K562 (cell line): ENCODE measurements at regions not wholly inside any gene's neighbourhood (a gene's known extent, or its start where the extent isn't known, plus 50 kb on each side); places are given as distances from the start of the nearest gene placed in this dataset.

Experiments used
- ATAC-seq: fragments of 200-7000 bp; cut with Tn5 transposase; 3 replicates; pipeline ENCODE4 v1.9.1; 2020; ENCODE audit warnings: moderate library complexity
- BruUV-seq: library from RNA; stranded (reverse); fragments of 400-500 nt; replicated peaks from 2 replicates; lab custom pipeline; 2021; lab: Mats Ljungman, UMichigan
- CTCF ChIA-PET: fragments of 300-600 bp; formaldehyde crosslinking; extraction: SDS; loops from one replicate; lab custom pipeline; 2021; ENCODE audit warnings: low intra/inter-chr PET ratio; lab: Yijun Ruan, JAX
- POLR2A ChIA-PET: fragments of 300-600, 350-650 bp; sonication (Branson Sonifier 250); formaldehyde crosslinking; extraction: SDS; loops from one replicate; lab custom pipeline; 2021; ENCODE audit warnings: antibody characterized with exemption, inconsistent platforms; lab: Yijun Ruan, JAX
- DNase-seq, 4 experiments: peaks; one replicate each; pipeline versions ENCODE4 v3.0.0 to v3.0.0-alpha.2; 2011 to 2018; ENCODE audit warnings: low spot score in 3 of 4, mixed read lengths in 3 of 4; ENCODE audit errors: extremely low read depth in 1 of 4
- FAIRE-seq: peaks from 2 replicates; lab custom pipeline; 2011; peaks lifted over from hg19 to GRCh38; lab: Jason Lieb, UNC
- H2AFZ ChIP-seq: 2 replicates; pipeline ENCODE4 v1.6.0; 2011; ENCODE audit warnings: low read depth, low read length, control low read depth, inconsistent platforms
- H3K27ac ChIP-seq: fragments of 200-600 bp; 3 replicates; pipeline ENCODE4 v1.8.0; 2011; ENCODE audit warnings: low read depth, mild to moderate bottlenecking, control low read depth, inconsistent platforms, low read length, moderate library complexity, mixed read lengths; ENCODE audit errors: extremely low read depth
- H3K27me3 ChIP-seq, 2 experiments: fragments of 300-600 bp in 1 of 2; 2 replicates in 1 of 2; 3 replicates in 1 of 2; pipeline versions ENCODE4 v1.6.0 to v1.8.0; 2011; ENCODE audit warnings: inconsistent platforms in 2 of 2, low read length in 2 of 2, mild to moderate bottlenecking in 1 of 2, mixed read lengths in 1 of 2, moderate library complexity in 1 of 2; ENCODE audit not compliant: control insufficient read depth in 2 of 2, insufficient read depth in 2 of 2
- H3K36me3 ChIP-seq: fragments of 300-600 bp; 3 replicates; pipeline ENCODE4 v1.8.0; 2011; ENCODE audit warnings: mild to moderate bottlenecking, low read length, inconsistent platforms; ENCODE audit not compliant: control insufficient read depth, insufficient read depth
- H3K4me1 ChIP-seq, 2 experiments: fragments of 200-600 bp in 1 of 2; replicated peaks in 1 of 2; 2 replicates in 1 of 2; 3 replicates in 1 of 2; pipeline versions ENCODE4 v1.5.1 to v1.8.0; 2011; ENCODE audit warnings: inconsistent platforms in 2 of 2, low read length in 2 of 2, mild to moderate bottlenecking in 1 of 2, mixed read lengths in 1 of 2, moderate library complexity in 1 of 2; ENCODE audit not compliant: control insufficient read depth in 2 of 2, insufficient read depth in 2 of 2
- H3K4me2 ChIP-seq: 2 replicates; pipeline ENCODE4 v1.6.1; 2011; ENCODE audit warnings: low read length, control low read depth, inconsistent platforms, mixed read lengths; ENCODE audit not compliant: insufficient read depth
- H3K4me3 ChIP-seq: fragments of 200-600 bp; sonication (generic), shearing (Covaris generic); 2 replicates; pipeline ENCODE4 v1.5.1; 2016; ENCODE audit warnings: control low read depth, inconsistent platforms
- H3K79me2 ChIP-seq: fragments of 200-600 bp; 3 replicates; pipeline ENCODE4 v1.8.0; 2011; ENCODE audit warnings: low read length, inconsistent platforms; ENCODE audit not compliant: control insufficient read depth, insufficient read depth
- H3K9ac ChIP-seq, 2 experiments: 2 replicates each; pipeline versions ENCODE4 v1.6.0 to v1.6.1; 2011; ENCODE audit warnings: low read depth in 2 of 2, low read length in 2 of 2, control low read depth in 1 of 2, inconsistent platforms in 1 of 2, mild to moderate bottlenecking in 1 of 2, mixed read lengths in 1 of 2; ENCODE audit not compliant: insufficient read depth in 1 of 2
- H3K9me1 ChIP-seq: one replicate; pipeline ENCODE4 v1.6.0; 2011; ENCODE audit warnings: inconsistent platforms, mild to moderate bottlenecking, low read length, moderate library complexity; ENCODE audit not compliant: control insufficient read depth, insufficient read depth
- H3K9me3 ChIP-seq: replicated peaks from 2 replicates; pipeline ENCODE4 v1.5.1; 2011; ENCODE audit warnings: low read depth, low read length, inconsistent platforms; ENCODE audit not compliant: control insufficient read depth, insufficient read depth
- H4K20me1 ChIP-seq: replicated peaks from 2 replicates; pipeline ENCODE4 v1.6.1; 2011; ENCODE audit warnings: low read length, inconsistent platforms, mixed read lengths; ENCODE audit not compliant: control insufficient read depth, insufficient read depth
- KAT2B ChIP-seq: IDR thresholded peaks from one replicate; pipeline ENCODE4 v1.6.1; 2012; ENCODE audit warnings: low read depth, mild to moderate bottlenecking, control low read depth, inconsistent platforms, low read length, moderate library complexity
- MEIS2 ChIP-seq: fragments of 450-650 bp; IDR thresholded peaks from 2 replicates; pipeline ENCODE4 v1.6.1; 2014; ENCODE audit warnings: mild to moderate bottlenecking; ENCODE audit not compliant: partially characterized antibody
- RFX1 ChIP-seq: fragments of 450-650 bp; IDR thresholded peaks from 2 replicates; pipeline ENCODE4 v1.6.1; 2016; ENCODE audit warnings: mild to moderate bottlenecking, moderate library complexity
- SNRNP70 ChIP-seq: fragments of 200-400 bp; formaldehyde crosslinking; optimal IDR thresholded peaks from 2 replicates; pipeline ENCODE3; 2017; ENCODE audit warnings: low read depth, low read length
- ZNF586 ChIP-seq: fragments of 450-650 bp; formaldehyde crosslinking; conservative IDR thresholded peaks from 2 replicates; pipeline ENCODE4 v1.4.0; 2020; ENCODE audit warnings: mild to moderate bottlenecking, moderate library complexity
- ZSCAN29 ChIP-seq: fragments of 450-650 bp; IDR thresholded peaks from 2 replicates; pipeline ENCODE4 v1.6.1; 2017
- WGBS: fragments of 100-300 bp; shearing (Covaris generic); methylation state at CpG from one replicate; pipeline ENCODE4 v1.1.6; 2016; ENCODE audit warnings: low coverage, mixed read lengths; ENCODE audit not compliant: insufficient coverage; ENCODE audit errors: missing lambda C conversion rate; 5-methylcytosine and 5-hydroxymethylcytosine counted together
- in situ Hi-C: fragments of 300-500 bp; cut with MboI; formaldehyde crosslinking; loops from 4 replicates; pipeline ENCODE4 v1.15.0; 2018; ENCODE audit warnings: inconsistent platforms, mixed read lengths
- intact Hi-C: fragments of 100-400 bp; cut with micrococcal nuclease; formaldehyde crosslinking; loops from 2 replicates; pipeline ENCODE4 v1.14.2; 2022
- TF ChIP-seq, protein P1 (sequence below): fragments of 450-650 bp; IDR thresholded peaks from 2 replicates; pipeline ENCODE4 v1.6.1; 2016; ENCODE audit warnings: borderline replicate concordance

DNA sequence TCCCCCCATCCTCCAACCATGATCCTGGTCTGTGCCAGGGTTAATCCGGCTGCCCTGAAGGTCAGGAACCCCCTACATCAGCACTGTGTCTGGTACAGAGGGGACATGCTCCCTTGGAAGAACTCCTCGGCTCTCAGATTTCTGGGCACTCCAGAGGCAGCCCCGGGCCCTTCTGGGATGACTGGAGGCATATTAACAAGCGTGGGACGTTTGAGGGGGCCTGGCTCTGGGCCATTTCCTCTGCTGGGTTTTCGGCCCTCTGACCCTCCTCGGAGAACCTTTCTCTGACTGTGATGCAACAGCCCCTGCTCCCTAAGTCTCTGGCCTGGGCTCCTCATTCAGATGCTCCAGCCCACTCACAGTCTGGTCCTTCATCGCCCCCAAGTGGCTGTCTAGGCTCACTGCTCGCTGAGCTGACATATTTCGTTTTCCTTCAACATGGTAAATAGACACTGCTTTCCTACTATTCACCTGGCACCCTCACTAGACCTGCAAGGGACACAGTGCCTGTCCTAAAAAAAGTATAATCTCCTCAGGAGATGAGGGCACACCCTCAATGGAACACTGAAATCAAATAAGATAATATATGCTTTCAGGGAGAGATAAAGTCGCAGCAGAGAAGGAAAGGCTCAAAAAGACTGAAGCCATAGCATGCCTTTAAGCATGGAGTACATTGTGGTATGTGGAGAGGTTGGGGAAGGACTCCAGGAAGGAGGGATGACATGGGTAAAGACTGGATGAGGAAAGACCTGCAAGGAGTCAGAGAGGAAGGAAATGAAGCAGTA lies 404.7 kb upstream of the TRPC7 start (continued):
- TF ChIP-seq, protein P1, sequence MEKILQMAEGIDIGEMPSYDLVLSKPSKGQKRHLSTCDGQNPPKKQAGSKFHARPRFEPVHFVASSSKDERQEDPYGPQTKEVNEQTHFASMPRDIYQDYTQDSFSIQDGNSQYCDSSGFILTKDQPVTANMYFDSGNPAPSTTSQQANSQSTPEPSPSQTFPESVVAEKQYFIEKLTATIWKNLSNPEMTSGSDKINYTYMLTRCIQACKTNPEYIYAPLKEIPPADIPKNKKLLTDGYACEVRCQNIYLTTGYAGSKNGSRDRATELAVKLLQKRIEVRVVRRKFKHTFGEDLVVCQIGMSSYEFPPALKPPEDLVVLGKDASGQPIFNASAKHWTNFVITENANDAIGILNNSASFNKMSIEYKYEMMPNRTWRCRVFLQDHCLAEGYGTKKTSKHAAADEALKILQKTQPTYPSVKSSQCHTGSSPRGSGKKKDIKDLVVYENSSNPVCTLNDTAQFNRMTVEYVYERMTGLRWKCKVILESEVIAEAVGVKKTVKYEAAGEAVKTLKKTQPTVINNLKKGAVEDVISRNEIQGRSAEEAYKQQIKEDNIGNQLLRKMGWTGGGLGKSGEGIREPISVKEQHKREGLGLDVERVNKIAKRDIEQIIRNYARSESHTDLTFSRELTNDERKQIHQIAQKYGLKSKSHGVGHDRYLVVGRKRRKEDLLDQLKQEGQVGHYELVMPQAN, result no peak
- TF ChIP-seq KAT2B, result no peak
- no peak for TF ChIP-seq SNRNP70
- TF ChIP-seq ZSCAN29, result no peak
- TF ChIP-seq RFX1, result no peak

DNA sequence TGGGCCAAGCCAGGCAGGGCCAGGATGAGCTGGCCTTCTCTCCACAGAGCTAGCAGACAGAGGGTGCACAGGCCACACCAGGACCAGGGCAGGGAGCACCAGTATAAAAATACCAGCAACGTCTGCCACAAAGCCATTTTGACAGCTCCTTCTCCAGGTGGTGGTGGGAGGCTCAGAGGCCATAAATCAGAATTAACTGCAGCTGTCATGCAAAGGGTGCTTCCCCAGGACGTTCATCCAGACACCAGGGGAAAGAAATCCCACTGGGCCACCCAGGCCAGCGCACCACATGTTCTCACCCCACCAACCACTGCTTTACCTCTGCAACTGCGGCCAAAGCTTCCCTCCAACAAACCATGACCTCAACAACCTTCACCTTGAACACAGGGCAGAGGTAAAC lies 403.7 kb upstream of the TRPC7 start:
- TF ChIP-seq ZNF586 (CRISPR knock-in tag), result no peak
- TF ChIP-seq MEIS2, result peak; percentile 51
- TF ChIP-seq, all 486 proteins: peak for 1
- Histone ChIP-seq H2AFZ (no peak overlapping the region), H3K79me2 (no peaks in the 10 kb centered on the region), H4K20me1 (no peaks in the 10 kb centered on the region; the same call in 1 of the 2 replicates), H3K9me1 (no peaks in the 10 kb centered on the region), H3K27ac (no peak overlapping the region), H3K36me3 (no peaks in the 10 kb centered on the region), H3K4me3 (no peak overlapping the region), H3K9me3 (no peaks in the 10 kb centered on the region), H3K4me2 (no peak overlapping the region), H3K9ac (peak overlapping the region in 1 of 2 experiments; percentile 17; a peak in 1 of 4 replicates), H3K27me3 (no peaks in the 10 kb centered on the region; a peak in 1 of 5 replicates), H3K4me1 (no peaks in the 10 kb centered on the region)
- ATAC-seq, result no peak
- no TSS peak for BruUV-seq
- no peak for FAIRE-seq
- intact Hi-C loops (no loop called here), in situ Hi-C loops (no loop called here)
- POLR2A ChIA-PET, result interaction anchor here (0.6 to 0.8 kb wide), 3 partner anchors 247 to 536 kb away, joined by 3 read pairs; no protein-coding TSS in a partner anchor
- 4% methylated on average over 4 of the region's 4 CpGs for WGBS
- DNase-seq, result no peak
- CTCF ChIA-PET, result interaction anchor here (1.7 to 2.2 kb wide), 2 partner anchors 395 to 519 kb away, joined by 10 to 17 read pairs; no protein-coding TSS in a partner anchor
